Osteoblast (primary cell): ENCODE measurements at regions not wholly inside any gene's neighbourhood (a gene's known extent, or its start where the extent isn't known, plus 50 kb on each side); places are given as distances from the start of the nearest gene placed in this dataset.

Experiments
- DNase-seq: peaks from one replicate; pipeline ENCODE4 v3.0.0; 2011; ENCODE audit warnings: low spot score, mixed read lengths; ENCODE audit not compliant: insufficient read length; ENCODE audit errors: missing footprints
- H2AFZ ChIP-seq: 2 replicates; pipeline ENCODE4 v1.6.0; 2011; ENCODE audit warnings: mild to moderate bottlenecking, low read length
- H3K27ac ChIP-seq: 2 replicates; pipeline ENCODE4 v1.5.1; 2011; ENCODE audit warnings: mild to moderate bottlenecking, low read depth, low read length, moderate library complexity
- H3K27me3 ChIP-seq: 2 replicates; pipeline ENCODE4 v1.6.0; 2012; ENCODE audit warnings: mild to moderate bottlenecking, control low read depth, inconsistent platforms, low read length, moderate library complexity; ENCODE audit not compliant: insufficient read depth
- H3K36me3 ChIP-seq: 2 replicates; pipeline ENCODE4 v1.5.1; 2011; ENCODE audit warnings: mild to moderate bottlenecking, low read length, control low read depth, moderate library complexity; ENCODE audit not compliant: insufficient read depth
- H3K4me1 ChIP-seq: 2 replicates; pipeline ENCODE4 v1.5.1; 2011; ENCODE audit warnings: mild to moderate bottlenecking, low read length, control low read depth, moderate library complexity; ENCODE audit not compliant: insufficient read depth
- H3K4me2 ChIP-seq: 2 replicates; pipeline ENCODE4 v1.6.0; 2011; ENCODE audit warnings: mild to moderate bottlenecking, low read length; ENCODE audit not compliant: insufficient read depth
- H3K4me3 ChIP-seq: fragments of 200-600 bp; sonication (generic); 3 replicates; pipeline ENCODE4 v1.5.1; 2012; ENCODE audit warnings: mild to moderate bottlenecking, low read length, inconsistent platforms; ENCODE audit not compliant: insufficient read depth
- H3K79me2 ChIP-seq: 2 replicates; pipeline ENCODE4 v1.6.0; 2012; ENCODE audit warnings: mild to moderate bottlenecking, low read length, control low read depth, inconsistent platforms; ENCODE audit not compliant: insufficient read depth
- H3K9me3 ChIP-seq: 2 replicates; pipeline ENCODE4 v1.5.1; 2011; ENCODE audit warnings: low read depth, low read length, control low read depth
- H4K20me1 ChIP-seq: 2 replicates; pipeline ENCODE4 v1.6.0; 2012; ENCODE audit warnings: mild to moderate bottlenecking, low read length, control low read depth; ENCODE audit not compliant: insufficient read depth
- TF ChIP-seq, protein P1 (sequence below): IDR thresholded peaks from 2 replicates; pipeline ENCODE4 v1.5.1; 2011; ENCODE audit warnings: mild to moderate bottlenecking, low read depth, low read length, moderate library complexity; ENCODE audit errors: extremely low read depth

DNA sequence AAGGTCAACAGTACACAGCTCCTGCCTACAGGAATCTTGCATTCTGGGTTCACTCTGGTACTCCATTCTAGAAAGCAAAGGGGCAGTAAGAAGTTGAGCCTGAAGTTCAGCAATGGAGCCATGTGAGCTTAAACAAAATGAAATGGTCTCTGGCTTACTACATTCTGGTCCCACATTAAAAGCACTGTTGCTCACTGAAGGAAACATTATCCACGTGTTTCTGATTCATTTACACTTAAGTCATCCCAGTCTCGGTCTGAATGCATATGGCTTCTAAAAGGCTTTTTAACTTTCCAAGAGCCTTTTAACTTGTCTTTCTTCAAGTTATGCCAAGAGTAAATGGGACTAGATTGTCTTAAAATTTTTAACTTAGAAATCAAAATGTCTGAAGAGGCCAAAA, 177.8 kb downstream of the LNPK start:
- H2AFZ ChIP-seq, result no peak overlapping the region
- no peaks in the 10 kb centered on the region for H3K27me3 ChIP-seq
- no peak overlapping the region for H3K4me3 ChIP-seq
- H3K36me3 ChIP-seq, result no peaks in the 10 kb centered on the region
- no peak overlapping the region for H3K4me2 ChIP-seq
- DNase-seq, result no peak
- H3K9me3 ChIP-seq, result no peaks in the 10 kb centered on the region
- H3K4me1 ChIP-seq, result no peaks in the 10 kb centered on the region
- TF ChIP-seq, protein P1, sequence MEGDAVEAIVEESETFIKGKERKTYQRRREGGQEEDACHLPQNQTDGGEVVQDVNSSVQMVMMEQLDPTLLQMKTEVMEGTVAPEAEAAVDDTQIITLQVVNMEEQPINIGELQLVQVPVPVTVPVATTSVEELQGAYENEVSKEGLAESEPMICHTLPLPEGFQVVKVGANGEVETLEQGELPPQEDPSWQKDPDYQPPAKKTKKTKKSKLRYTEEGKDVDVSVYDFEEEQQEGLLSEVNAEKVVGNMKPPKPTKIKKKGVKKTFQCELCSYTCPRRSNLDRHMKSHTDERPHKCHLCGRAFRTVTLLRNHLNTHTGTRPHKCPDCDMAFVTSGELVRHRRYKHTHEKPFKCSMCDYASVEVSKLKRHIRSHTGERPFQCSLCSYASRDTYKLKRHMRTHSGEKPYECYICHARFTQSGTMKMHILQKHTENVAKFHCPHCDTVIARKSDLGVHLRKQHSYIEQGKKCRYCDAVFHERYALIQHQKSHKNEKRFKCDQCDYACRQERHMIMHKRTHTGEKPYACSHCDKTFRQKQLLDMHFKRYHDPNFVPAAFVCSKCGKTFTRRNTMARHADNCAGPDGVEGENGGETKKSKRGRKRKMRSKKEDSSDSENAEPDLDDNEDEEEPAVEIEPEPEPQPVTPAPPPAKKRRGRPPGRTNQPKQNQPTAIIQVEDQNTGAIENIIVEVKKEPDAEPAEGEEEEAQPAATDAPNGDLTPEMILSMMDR, result no peak
- H4K20me1 ChIP-seq, result no peaks in the 10 kb centered on the region
- H3K27ac ChIP-seq, result no peak overlapping the region
- no peaks in the 10 kb centered on the region for H3K79me2 ChIP-seq

DNA sequence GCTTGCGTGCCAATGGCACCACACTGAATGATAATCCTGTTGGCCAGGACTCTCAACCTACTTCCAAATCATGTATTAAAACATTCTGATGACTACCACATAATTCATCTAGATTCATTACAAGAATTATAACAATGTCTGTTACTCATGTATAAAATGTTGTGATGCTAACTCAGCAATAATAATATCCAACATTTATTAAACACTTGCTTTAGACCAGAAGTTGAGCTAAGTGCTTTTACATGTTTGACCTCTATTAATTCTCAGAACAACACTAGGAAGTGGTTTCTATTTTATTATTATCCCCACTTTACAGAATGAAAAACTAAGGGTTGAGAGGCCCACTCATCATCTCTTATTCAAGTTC, 178.4 kb downstream of the LNPK start:
- DNase-seq, result no peak
- no peak overlapping the region for H3K27ac ChIP-seq
- no peaks in the 10 kb centered on the region for H3K36me3 ChIP-seq
- no peaks in the 10 kb centered on the region for H3K27me3 ChIP-seq
- H2AFZ ChIP-seq, result no peak overlapping the region
- H3K4me2 ChIP-seq, result no peak overlapping the region
- H3K4me1 ChIP-seq, result no peaks in the 10 kb centered on the region
- no peaks in the 10 kb centered on the region for H3K9me3 ChIP-seq
- H3K4me3 ChIP-seq, result no peak overlapping the region
- no peaks in the 10 kb centered on the region for H4K20me1 ChIP-seq
- TF ChIP-seq, protein P1, result no peak
- no peaks in the 10 kb centered on the region for H3K79me2 ChIP-seq

DNA sequence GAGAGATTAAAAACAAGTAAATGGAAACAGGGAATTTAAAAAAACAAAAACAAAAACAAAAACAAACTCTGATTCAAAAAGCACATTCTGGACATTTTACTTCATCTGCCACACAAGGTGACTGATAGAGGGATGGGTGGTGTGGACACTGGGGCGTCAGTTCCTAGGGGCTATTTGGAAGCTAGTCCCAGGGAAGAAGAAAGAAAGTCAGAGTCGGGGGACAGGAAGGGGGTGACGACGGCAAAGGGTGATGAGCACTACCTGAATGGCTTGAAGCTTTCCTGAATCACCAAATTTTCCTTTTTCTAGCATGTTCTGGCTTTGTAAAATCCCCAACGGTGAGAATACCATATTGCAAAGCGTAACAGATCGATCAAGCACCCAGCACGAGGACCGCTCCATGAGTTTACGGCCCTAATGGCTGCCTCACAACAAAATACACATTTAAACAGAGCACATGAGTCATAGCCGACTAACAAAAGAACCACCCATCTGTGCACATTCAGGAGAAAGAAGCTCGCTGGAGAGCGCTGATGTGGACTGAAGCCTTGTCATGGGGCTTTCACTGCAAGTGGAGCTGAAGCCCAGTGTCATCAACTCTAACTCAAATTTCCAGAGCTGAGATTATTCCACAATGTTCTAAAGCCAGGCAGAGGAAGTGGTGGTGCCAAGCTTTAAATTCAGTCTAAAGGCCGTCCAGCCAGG, 178.9 kb downstream of the LNPK start:
- no peak for DNase-seq
- H4K20me1 ChIP-seq, result no peaks in the 10 kb centered on the region
- no peaks in the 10 kb centered on the region for H3K36me3 ChIP-seq
- TF ChIP-seq, protein P1, result no peak
- H3K4me3 ChIP-seq, result no peak overlapping the region
- H3K27ac ChIP-seq, result no peak overlapping the region
- no peak overlapping the region for H2AFZ ChIP-seq
- no peaks in the 10 kb centered on the region for H3K9me3 ChIP-seq
- H3K4me2 ChIP-seq, result no peak overlapping the region
- H3K27me3 ChIP-seq, result no peaks in the 10 kb centered on the region
- no peaks in the 10 kb centered on the region for H3K79me2 ChIP-seq
- H3K4me1 ChIP-seq, result no peaks in the 10 kb centered on the region

DNA sequence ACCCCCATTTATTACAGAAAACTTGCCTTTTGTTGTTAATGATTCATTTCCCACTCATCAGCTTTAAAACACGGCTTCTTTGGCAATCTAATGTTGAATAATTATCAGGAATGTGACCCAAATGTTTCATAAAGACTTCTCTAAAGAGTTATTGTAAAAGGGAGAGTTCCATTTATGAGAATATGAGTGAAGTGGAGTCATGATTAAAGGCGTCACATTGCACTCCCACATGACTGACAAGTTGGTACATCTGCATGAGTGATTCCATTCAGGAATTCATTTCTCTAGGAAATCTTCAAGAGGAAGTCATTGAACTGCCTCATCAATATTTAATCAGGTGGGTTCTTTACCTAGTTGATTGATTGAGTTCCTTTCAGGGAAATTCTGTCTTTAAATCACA, 184.8 kb downstream of the LNPK start:
- H2AFZ ChIP-seq, result no peak overlapping the region
- no peak overlapping the region for H3K27ac ChIP-seq
- no peaks in the 10 kb centered on the region for H4K20me1 ChIP-seq
- TF ChIP-seq, protein P1, result no peak
- no peak overlapping the region for H3K4me2 ChIP-seq
- H3K9me3 ChIP-seq, result no peaks in the 10 kb centered on the region
- no peaks in the 10 kb centered on the region for H3K27me3 ChIP-seq
- H3K36me3 ChIP-seq, result no peaks in the 10 kb centered on the region
- no peak for DNase-seq
- H3K4me1 ChIP-seq, result no peaks in the 10 kb centered on the region
- no peak overlapping the region for H3K4me3 ChIP-seq
- H3K79me2 ChIP-seq, result no peaks in the 10 kb centered on the region
